GM12875 (cell line): ENCODE measurements at regions not wholly inside any gene's neighbourhood (a gene's known extent, or its start where the extent isn't known, plus 50 kb on each side); places are given as distances from the start of the nearest gene placed in this dataset.
"Not testable (repeated sequence)": the region's sequence is repeated elsewhere in the genome, so short reads cannot be mapped to it uniquely, and the experiment has no call there.

ENCODE experiments used
- H3K4me3 ChIP-seq: one replicate; pipeline ENCODE4 v1.5.1; 2011; ENCODE audit warnings: low read depth, low read length, control low read depth
- TF ChIP-seq, protein P1 (sequence below): IDR thresholded peaks from 2 replicates; pipeline ENCODE4 v1.5.1; 2011; ENCODE audit warnings: low read depth, mild to moderate bottlenecking, control low read depth, inconsistent platforms, low read length, moderate library complexity, borderline replicate concordance; ENCODE audit not compliant: insufficient read depth

DNA sequence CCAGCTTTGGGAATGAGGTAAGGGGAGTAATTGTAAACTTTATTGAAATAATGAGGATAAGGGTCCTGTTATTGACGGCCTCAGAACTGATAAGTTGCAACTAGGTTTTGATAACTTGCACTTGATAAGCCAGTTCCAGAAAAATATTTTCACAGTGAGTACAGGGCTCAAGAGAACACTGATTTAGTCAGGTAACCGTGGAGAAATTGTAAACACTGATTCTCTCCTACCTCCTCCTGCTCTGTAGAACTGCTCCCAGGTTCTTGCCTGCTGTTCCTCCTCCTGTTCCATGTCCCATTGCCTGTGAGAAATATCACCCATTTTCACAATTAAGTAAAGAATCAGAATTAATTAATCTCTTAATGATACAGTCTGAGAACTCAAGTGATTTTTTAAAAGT is 55.0 kb upstream of the CXXC4 start:
- H3K4me3 ChIP-seq, result no peak overlapping the region
- TF ChIP-seq, protein P1, sequence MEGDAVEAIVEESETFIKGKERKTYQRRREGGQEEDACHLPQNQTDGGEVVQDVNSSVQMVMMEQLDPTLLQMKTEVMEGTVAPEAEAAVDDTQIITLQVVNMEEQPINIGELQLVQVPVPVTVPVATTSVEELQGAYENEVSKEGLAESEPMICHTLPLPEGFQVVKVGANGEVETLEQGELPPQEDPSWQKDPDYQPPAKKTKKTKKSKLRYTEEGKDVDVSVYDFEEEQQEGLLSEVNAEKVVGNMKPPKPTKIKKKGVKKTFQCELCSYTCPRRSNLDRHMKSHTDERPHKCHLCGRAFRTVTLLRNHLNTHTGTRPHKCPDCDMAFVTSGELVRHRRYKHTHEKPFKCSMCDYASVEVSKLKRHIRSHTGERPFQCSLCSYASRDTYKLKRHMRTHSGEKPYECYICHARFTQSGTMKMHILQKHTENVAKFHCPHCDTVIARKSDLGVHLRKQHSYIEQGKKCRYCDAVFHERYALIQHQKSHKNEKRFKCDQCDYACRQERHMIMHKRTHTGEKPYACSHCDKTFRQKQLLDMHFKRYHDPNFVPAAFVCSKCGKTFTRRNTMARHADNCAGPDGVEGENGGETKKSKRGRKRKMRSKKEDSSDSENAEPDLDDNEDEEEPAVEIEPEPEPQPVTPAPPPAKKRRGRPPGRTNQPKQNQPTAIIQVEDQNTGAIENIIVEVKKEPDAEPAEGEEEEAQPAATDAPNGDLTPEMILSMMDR, result no peak

DNA sequence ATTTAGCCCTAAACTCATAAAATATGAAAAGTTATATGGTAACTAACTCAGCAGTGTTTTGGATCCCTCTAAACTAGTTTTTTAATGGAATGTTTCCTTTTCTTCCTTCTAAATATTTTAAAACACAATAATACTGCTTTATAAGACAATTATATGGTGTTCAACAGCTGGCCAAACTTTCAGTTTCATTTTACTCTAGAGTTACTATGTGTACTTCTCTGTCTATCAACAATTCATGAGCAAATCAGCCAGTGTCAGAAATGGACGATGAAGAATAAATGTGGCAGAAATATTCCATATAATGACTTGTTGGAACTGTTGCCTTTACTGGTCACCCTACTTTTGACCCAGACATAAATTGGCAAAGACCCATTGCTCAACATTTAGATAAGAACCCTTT is 64.8 kb upstream of the CXXC4 start:
- TF ChIP-seq, protein P1, result no peak

DNA sequence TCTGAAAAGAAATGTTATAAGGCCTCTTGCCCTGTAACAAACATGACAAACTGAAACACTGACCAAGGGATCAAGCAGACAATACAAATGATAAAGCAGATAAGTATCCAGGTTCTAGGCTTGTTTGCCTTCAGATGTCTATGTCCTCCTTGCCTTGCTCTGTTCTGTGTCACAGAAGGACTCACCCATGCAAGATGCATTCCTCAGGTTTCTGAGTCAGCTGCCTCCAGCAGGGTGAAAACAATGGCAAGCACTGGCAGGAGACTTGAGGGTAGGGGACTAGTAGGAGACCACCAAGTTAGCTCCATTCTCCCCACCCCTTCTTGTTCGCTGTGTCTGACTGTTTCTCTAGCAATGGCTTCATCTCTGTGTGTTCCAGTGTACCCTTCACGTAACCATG is 76.6 kb upstream of the CXXC4 start:
- TF ChIP-seq, protein P1, result no peak
- no peak overlapping the region for H3K4me3 ChIP-seq

More for the DNA sequence above, 64.8 kb upstream of the CXXC4 start:
- no peak overlapping the region for H3K4me3 ChIP-seq

DNA sequence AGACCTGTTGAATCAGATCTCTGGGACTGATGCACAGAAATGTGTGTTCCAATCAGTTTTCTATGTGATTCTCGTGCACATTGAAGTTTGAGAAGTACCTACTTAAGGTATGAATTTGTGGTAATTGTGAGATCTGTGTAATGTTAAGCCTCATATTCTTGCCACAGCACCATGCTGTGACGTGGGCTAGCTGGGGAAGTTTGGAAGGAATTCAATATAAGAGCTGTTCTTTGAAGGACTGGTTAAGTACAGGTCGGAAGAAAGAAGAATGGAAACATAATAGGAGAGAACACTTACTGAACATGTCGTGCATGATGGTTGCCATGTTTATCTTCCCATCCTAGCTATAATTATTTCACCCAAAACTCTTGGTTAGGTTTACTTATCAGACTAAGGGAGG is 79.7 kb upstream of the CXXC4 start:
- TF ChIP-seq, protein P1, result no peak
- H3K4me3 ChIP-seq, result no peak overlapping the region

DNA sequence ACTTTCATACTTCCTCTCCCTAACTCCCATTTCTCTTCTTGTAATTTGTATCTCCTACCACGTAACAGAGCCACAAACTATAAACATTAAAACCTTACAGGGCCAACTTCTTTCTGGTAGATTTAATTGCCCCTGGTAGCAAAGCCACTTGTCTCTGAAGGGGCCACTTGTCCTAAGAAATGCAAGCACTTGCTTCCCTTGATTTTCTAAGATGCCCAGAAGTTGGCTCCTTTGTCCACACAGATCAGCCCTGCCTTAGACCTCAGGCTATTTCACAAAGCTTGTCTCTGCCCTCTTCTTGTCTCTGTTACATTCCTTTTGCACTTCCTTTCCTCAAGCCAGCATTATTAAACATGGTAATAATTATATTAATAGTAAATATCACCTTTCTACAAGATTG is 80.6 kb upstream of the CXXC4 start:
- no peak overlapping the region for H3K4me3 ChIP-seq
- TF ChIP-seq, protein P1, result no peak

DNA sequence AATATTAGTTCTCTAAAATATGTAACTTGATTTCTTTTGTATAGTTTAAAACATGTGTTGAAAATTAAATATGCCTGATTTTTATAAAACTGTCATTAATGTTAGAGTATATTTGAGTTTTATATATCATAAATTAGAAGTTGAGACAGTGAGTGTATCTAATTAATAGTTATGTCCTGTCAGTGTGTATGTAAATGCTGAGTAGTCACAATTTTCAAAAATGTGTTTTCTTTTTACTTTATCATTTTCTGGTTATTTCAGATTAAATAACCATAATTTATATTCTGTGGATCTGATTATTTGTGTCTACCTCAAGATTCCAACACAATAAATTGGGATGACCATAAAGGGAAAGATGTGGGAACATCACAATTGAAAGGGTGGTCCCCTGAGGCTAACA is 82.7 kb upstream of the CXXC4 start:
- H3K4me3 ChIP-seq, result no peak overlapping the region
- TF ChIP-seq, protein P1, result no peak

DNA sequence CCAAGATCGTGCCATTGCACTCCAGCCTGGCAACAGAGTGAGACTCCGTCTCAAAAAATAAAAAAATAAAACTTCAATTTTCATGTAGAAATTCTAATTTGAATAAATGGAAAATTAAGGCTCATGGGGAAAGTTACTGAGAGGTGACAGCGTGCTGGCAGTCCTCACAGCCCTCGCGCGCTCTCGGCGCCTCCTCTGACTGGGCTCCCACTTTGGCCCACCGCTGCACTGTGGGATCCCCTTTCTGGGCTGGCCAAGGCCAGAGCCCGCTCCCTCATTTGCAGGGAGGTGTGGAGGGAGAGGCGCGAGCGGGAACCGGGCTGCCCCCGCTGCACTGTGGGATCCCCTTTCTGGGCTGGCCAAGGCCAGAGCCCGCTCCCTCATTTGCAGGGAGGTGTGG is 86.8 kb upstream of the CXXC4 start:
- not testable (repeated sequence) for H3K4me3 ChIP-seq

DNA sequence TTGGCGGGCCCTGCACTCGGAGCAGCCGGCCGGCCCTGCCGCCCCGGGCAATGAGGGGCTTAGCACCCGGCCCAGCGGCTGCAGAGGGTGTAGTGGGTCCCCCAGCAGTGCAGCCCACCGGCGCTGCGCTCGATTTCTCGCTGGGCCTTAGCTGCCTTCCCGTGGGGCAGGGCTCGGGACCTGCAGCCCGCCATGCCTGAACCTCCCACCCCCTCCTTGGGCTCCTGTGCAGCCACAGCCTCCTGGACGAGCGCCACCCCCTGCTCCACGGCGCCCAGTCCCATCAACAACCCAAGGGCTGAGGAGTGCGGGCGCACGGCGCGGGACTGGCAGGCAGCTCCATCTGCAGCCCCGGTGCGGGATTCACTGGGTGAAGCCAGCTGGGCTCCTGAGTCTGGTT is 87.4 kb upstream of the CXXC4 start:
- H3K4me3 ChIP-seq, result not testable (repeated sequence)
